HepG2 (cell line): ENCODE measurements at regions not wholly inside any gene's neighbourhood (a gene's known extent, or its start where the extent isn't known, plus 50 kb on each side); places are given as distances from the start of the nearest gene placed in this dataset.

Experiments
- ATAC-seq: fragments of 200-7000 bp; cut with Tn5 transposase; 3 replicates; pipeline ENCODE4 v1.9.1; 2020; ENCODE audit warnings: mild to moderate bottlenecking, moderate library complexity
- BruUV-seq: library from RNA; stranded (reverse); fragments of 400-500 nt; replicated peaks from 2 replicates; lab custom pipeline; 2021; lab: Mats Ljungman, UMichigan
- CTCF ChIA-PET: fragments of 300-600 bp; formaldehyde crosslinking; extraction: SDS; loops from one replicate; lab custom pipeline; 2021; ENCODE audit warnings: low total read pairs, inconsistent platforms, low intra/inter-chr PET ratio; lab: Yijun Ruan, JAX
- POLR2A ChIA-PET: fragments of 350-600 bp; sonication (Branson Sonifier 250); formaldehyde crosslinking; loops from one replicate; lab custom pipeline; 2020; ENCODE audit warnings: antibody characterized with exemption, inconsistent platforms; lab: Yijun Ruan, JAX
- DNase-seq: peaks from one replicate; pipeline ENCODE4 v3.0.0-alpha.2; 2015; ENCODE audit warnings: low spot score
- FAIRE-seq: peaks from 3 replicates; lab custom pipeline; 2011; peaks lifted over from hg19 to GRCh38; lab: Jason Lieb, UNC
- H2AFZ ChIP-seq: one replicate; pipeline ENCODE4 v1.6.1; 2011; ENCODE audit warnings: low read length, inconsistent platforms
- H3K27ac ChIP-seq: fragments of 300-600 bp; 3 replicates; pipeline ENCODE4 v1.8.0; 2011; ENCODE audit warnings: mixed run types, mild to moderate bottlenecking, mixed read lengths, low read length, inconsistent platforms; ENCODE audit not compliant: insufficient read depth; ENCODE audit errors: extremely low read length
- H3K27me3 ChIP-seq, 2 experiments: fragments of 200-600 bp in 1 of 2; 2 replicates in 1 of 2; 3 replicates in 1 of 2; pipeline versions ENCODE4 v1.6.0 to v1.8.0; 2011; ENCODE audit warnings: low read length in 2 of 2, mild to moderate bottlenecking in 2 of 2, moderate library complexity in 2 of 2, inconsistent platforms in 1 of 2; ENCODE audit not compliant: insufficient read depth in 2 of 2, control insufficient read depth in 1 of 2
- H3K36me3 ChIP-seq, 2 experiments: fragments of 200-600 bp in 1 of 2; replicated peaks in 1 of 2; 2 replicates in 1 of 2; 3 replicates in 1 of 2; pipeline versions ENCODE4 v1.5.1 to v1.8.0; 2011; ENCODE audit warnings: low read length in 2 of 2, inconsistent platforms in 1 of 2; ENCODE audit not compliant: insufficient read depth in 2 of 2, control insufficient read depth in 1 of 2
- H3K4me1 ChIP-seq: 2 replicates; pipeline ENCODE4 v1.5.1; 2012; ENCODE audit warnings: low read length, inconsistent platforms; ENCODE audit not compliant: insufficient read depth
- H3K4me2 ChIP-seq: 2 replicates; pipeline ENCODE4 v1.6.0; 2011; ENCODE audit warnings: low read depth, low read length, inconsistent platforms
- H3K4me3 ChIP-seq, 3 experiments: fragments of 200-600 bp in 1 of 3; sonication (generic), shearing (Covaris generic) in 1 of 3; replicated peaks in 1 of 3; 2 replicates each; pipeline ENCODE4 v1.5.1; 2011 to 2016; ENCODE audit warnings: low read length in 3 of 3, inconsistent platforms in 2 of 3, low read depth in 2 of 3, mild to moderate bottlenecking in 2 of 3, control low read depth in 1 of 3, mixed read lengths in 1 of 3; ENCODE audit not compliant: insufficient read depth in 1 of 3
- H3K79me2 ChIP-seq: one replicate; pipeline ENCODE4 v1.6.1; 2011; ENCODE audit warnings: low read length, inconsistent platforms; ENCODE audit not compliant: insufficient read depth
- H3K9ac ChIP-seq: 2 replicates; pipeline ENCODE4 v1.6.0; 2011; ENCODE audit warnings: mild to moderate bottlenecking, low read depth, low read length, inconsistent platforms; ENCODE audit not compliant: insufficient read depth
- H3K9me3 ChIP-seq: 2 replicates; pipeline ENCODE4 v1.5.1; 2012; ENCODE audit warnings: mild to moderate bottlenecking, low read length
- H4K20me1 ChIP-seq: 2 replicates; pipeline ENCODE4 v1.6.0; 2011; ENCODE audit warnings: inconsistent platforms, mild to moderate bottlenecking, low read length, moderate library complexity; ENCODE audit not compliant: insufficient read depth
- ATF6 ChIP-seq: sonication (generic); formaldehyde crosslinking; conservative IDR thresholded peaks from 2 replicates; pipeline ENCODE4 v1.4.0; 2020; ENCODE audit warnings: missing genetic modification reagents
- ATF7 ChIP-seq, 2 experiments: fragments of 450-650 bp in 1 of 2; sonication (generic) in 1 of 2; formaldehyde crosslinking in 1 of 2; IDR thresholded peaks; 2 replicates each; pipeline versions ENCODE4 v1.4.0 to v1.6.1; 2016 to 2020; ENCODE audit warnings: antibody characterized with exemption in 1 of 2, mild to moderate bottlenecking in 1 of 2, missing genetic modification reagents in 1 of 2
- GMEB1 ChIP-seq: sonication (generic); formaldehyde crosslinking; IDR thresholded peaks from 2 replicates; pipeline ENCODE4 v1.5.1; 2020; ENCODE audit warnings: missing genetic modification reagents, mild to moderate bottlenecking, borderline replicate concordance
- ONECUT2 ChIP-seq: sonication (generic); formaldehyde crosslinking; IDR thresholded peaks from 2 replicates; pipeline ENCODE4 v1.4.0; 2020; ENCODE audit warnings: missing genetic modification reagents
- RNF219 ChIP-seq: sonication (generic); formaldehyde crosslinking; IDR thresholded peaks from 2 replicates; pipeline ENCODE4 v1.5.0; 2020; ENCODE audit warnings: mild to moderate bottlenecking, missing genetic modification reagents
- ZEB1 ChIP-seq: IDR thresholded peaks from 2 replicates; pipeline ENCODE4 v1.6.1; 2012; ENCODE audit warnings: mild to moderate bottlenecking, low read depth, inconsistent platforms; ENCODE audit not compliant: insufficient replicate concordance
- ZNF431 ChIP-seq: sonication (generic); formaldehyde crosslinking; IDR thresholded peaks from 2 replicates; pipeline ENCODE4 v1.9.0; 2022; ENCODE audit warnings: missing genetic modification reagents, low read depth, mild to moderate bottlenecking, borderline replicate concordance
- WGBS: methylation state at CpG from one replicate; pipeline ENCODE4 v1.1.6; 2017; ENCODE audit warnings: low lambda C conversion rate; 5-methylcytosine and 5-hydroxymethylcytosine counted together
- in situ Hi-C: cut with HindIII; loops from 2 replicates; pipeline ENCODE4 v1.10.0; 2017; ENCODE audit warnings: low pct_unique_long_range_greater_than_20kb; ENCODE audit not compliant: extremely low pct_ligation_motif_present
- intact Hi-C: fragments of 100-400 bp; cut with micrococcal nuclease; formaldehyde crosslinking; loops from one replicate; pipeline ENCODE4 v1.10.0; 2022; ENCODE audit not compliant: unreplicated experiment

- no TSS peak for BruUV-seq
- no peaks in the 10 kb centered on the region for H3K9me3 ChIP-seq
- peaks cover 17% of the 10 kb centered on the region for H3K4me1 ChIP-seq
- intact Hi-C loops (no loop called here), in situ Hi-C loops (no loop called here)
- no peak for DNase-seq
- no peak overlapping the region for H3K4me3 ChIP-seq
- H3K27me3 ChIP-seq, result no peaks in the 10 kb centered on the region; a peak in 1 of 5 replicates
- 80% methylated on average over 52 of the region's 52 CpGs for WGBS
- no peak overlapping the region for H3K27ac ChIP-seq
- ChIA-PET POLR2A (no interaction called here), CTCF (no interaction called here)
- H3K36me3 ChIP-seq, result no peaks in the 10 kb centered on the region
- no peak for FAIRE-seq
- H3K4me2 ChIP-seq, result no peak overlapping the region
- no peaks in the 10 kb centered on the region for H3K79me2 ChIP-seq
- no peak for TF ChIP-seq ZNF431 (CRISPR knock-in tag)
- TF ChIP-seq RNF219 (CRISPR knock-in tag), result no peak
- TF ChIP-seq ZEB1, result no peak
- TF ChIP-seq ONECUT2 (CRISPR knock-in tag), result no peak
- H3K9ac ChIP-seq, result no peak overlapping the region
- H4K20me1 ChIP-seq, result no peaks in the 10 kb centered on the region
- no peak for ATAC-seq
- no peak overlapping the region for H2AFZ ChIP-seq
These were observed 90.5 kb downstream of the GPX5 start for GRCh38 chr6:28615955-28616747.

- CTCF ChIA-PET, result no interaction called here
These were observed 93.3 kb downstream of the GPX5 start for GRCh38 chr6:28618898-28619555.

More at GRCh38 chr6:28618898-28619555, 93.3 kb downstream of the GPX5 start:
- intact Hi-C loops, result no loop called here
- ATAC-seq, result no peak
- Histone ChIP-seq H3K79me2 (no peaks in the 10 kb centered on the region), H3K27ac (no peak overlapping the region), H3K4me3 (no peak overlapping the region), H4K20me1 (no peaks in the 10 kb centered on the region), H3K4me2 (no peak overlapping the region), H3K4me1 (peaks cover 17% of the 10 kb centered on the region), H3K9ac (no peak overlapping the region), H3K9me3 (no peaks in the 10 kb centered on the region), H3K36me3 (no peaks in the 10 kb centered on the region), H2AFZ (no peak overlapping the region), H3K27me3 (no peaks in the 10 kb centered on the region; a peak in 1 of 5 replicates)
- BruUV-seq, result no TSS peak
- FAIRE-seq, result no peak
- in situ Hi-C loops, result no loop called here
- no peak for DNase-seq
- POLR2A ChIA-PET, result no interaction called here
- TF ChIP-seq GMEB1 (CRISPR knock-in tag) (no peak), ATF7 (IDR thresholded peaks at IDR 0.05) (peak; percentile 28; the same call in 1 of the 2 replicates), ATF7 (CRISPR knock-in tag; IDR thresholded peaks at IDR 0.05) (no peak), ATF6 (CRISPR knock-in tag) (no peak)
